DND-41 (cell line): ENCODE measurements at regions not wholly inside any gene's neighbourhood (a gene's known extent, or its start where the extent isn't known, plus 50 kb on each side); places are given as distances from the start of the nearest gene placed in this dataset.

Experiments
- EZH2 ChIP-seq: IDR thresholded peaks from 3 replicates; pipeline ENCODE4 v1.6.1; 2012; ENCODE audit warnings: borderline replicate concordance, low read depth, mild to moderate bottlenecking, moderate library complexity, low read length, inconsistent platforms; ENCODE audit not compliant: severe bottlenecking
- TF ChIP-seq, protein P1 (sequence below): IDR thresholded peaks from 2 replicates; pipeline ENCODE4 v1.5.1; 2012; ENCODE audit warnings: borderline replicate concordance, low read length, moderate library complexity, mild to moderate bottlenecking; ENCODE audit not compliant: poor library complexity, severe bottlenecking; ENCODE audit errors: extremely low read depth

DNA sequence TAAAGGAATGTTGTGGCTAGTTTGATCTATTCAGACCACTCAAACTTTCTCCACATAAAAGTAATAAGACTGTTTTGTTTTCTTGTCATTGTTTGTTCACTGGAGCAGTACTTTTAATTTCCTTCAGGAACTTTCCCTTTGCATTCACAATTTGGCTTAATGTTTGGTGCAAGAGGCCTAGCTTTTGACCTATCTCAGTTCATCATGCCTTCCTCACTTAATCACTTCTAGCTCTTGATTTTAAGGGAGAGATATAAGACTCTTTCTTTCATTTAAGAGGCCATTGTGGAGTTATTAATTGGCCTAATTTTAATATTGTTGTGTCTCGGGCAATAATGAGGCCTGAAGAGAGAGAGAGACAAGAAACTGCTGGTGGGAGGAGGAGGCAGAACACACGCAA lies 371.7 kb upstream of the DEPDC1 start:
- TF ChIP-seq, protein P1, sequence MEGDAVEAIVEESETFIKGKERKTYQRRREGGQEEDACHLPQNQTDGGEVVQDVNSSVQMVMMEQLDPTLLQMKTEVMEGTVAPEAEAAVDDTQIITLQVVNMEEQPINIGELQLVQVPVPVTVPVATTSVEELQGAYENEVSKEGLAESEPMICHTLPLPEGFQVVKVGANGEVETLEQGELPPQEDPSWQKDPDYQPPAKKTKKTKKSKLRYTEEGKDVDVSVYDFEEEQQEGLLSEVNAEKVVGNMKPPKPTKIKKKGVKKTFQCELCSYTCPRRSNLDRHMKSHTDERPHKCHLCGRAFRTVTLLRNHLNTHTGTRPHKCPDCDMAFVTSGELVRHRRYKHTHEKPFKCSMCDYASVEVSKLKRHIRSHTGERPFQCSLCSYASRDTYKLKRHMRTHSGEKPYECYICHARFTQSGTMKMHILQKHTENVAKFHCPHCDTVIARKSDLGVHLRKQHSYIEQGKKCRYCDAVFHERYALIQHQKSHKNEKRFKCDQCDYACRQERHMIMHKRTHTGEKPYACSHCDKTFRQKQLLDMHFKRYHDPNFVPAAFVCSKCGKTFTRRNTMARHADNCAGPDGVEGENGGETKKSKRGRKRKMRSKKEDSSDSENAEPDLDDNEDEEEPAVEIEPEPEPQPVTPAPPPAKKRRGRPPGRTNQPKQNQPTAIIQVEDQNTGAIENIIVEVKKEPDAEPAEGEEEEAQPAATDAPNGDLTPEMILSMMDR, result no peak
- no peak for TF ChIP-seq EZH2
